Renal cortical epithelial cell (primary cell): ENCODE measurements at regions not wholly inside any gene's neighbourhood (a gene's known extent, or its start where the extent isn't known, plus 50 kb on each side); places are given as distances from the start of the nearest gene placed in this dataset.

Source experiments
- DNase-seq: peaks from one replicate; pipeline ENCODE4 v3.0.0-alpha.2; 2011; ENCODE audit warnings: low read depth

- no peak for DNase-seq
These were observed 930.2 kb downstream of the TFAP2A start for GRCh38 chr6:9484686-9485085.

DNA sequence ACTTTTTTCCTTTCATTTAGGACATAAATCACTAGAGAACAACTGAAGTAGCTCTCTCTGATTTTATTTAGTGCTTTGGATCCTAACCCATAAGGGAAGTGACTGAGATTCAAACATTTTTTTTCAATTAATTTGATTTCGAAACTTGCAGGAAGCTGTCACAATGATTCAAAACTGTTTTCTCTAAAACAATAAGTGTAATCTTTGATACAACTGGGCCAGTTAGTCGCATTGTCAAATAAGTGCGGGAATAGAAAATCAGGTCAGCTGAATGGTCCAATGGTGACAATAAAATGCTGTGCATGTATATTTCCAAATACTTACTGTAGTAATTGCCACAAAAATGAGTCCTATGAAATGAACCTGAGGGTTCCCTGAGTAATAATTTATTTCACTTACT, 930.8 kb downstream of the TFAP2A start:
- no peak for DNase-seq

DNA sequence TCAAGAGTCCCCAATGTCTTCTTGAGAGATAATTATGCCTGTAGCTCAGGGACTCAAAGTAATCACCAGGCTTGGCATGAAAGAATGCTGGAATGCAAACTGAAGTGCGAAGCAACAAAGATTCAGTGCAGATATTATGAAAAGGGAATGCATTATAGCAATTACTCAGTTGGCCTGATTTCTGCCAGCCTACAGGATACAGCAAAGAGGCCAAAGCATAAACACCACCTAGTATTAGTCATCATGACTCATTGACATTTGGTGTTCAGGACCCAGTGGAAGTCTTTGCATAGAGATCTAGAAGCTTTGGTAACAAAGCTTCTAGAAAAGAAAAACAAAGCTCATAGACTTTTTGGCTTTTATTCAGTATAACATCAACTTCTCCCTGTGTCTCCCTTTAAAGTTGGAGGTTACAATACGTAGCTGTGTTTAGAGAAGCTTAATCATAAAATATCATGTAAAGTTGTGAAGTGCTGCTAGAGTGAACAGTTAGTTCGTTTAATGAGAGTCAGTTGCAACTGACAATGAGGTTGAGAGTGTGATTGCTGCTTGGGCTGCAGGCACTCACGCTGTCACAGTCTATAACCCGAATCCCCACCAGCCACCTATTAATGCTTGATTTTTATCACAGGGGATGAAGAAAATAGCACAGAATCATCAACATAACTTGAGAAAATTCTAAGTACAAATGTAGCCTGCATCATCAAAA, 932.7 kb downstream of the TFAP2A start:
- DNase-seq = peak; percentile 99

DNA sequence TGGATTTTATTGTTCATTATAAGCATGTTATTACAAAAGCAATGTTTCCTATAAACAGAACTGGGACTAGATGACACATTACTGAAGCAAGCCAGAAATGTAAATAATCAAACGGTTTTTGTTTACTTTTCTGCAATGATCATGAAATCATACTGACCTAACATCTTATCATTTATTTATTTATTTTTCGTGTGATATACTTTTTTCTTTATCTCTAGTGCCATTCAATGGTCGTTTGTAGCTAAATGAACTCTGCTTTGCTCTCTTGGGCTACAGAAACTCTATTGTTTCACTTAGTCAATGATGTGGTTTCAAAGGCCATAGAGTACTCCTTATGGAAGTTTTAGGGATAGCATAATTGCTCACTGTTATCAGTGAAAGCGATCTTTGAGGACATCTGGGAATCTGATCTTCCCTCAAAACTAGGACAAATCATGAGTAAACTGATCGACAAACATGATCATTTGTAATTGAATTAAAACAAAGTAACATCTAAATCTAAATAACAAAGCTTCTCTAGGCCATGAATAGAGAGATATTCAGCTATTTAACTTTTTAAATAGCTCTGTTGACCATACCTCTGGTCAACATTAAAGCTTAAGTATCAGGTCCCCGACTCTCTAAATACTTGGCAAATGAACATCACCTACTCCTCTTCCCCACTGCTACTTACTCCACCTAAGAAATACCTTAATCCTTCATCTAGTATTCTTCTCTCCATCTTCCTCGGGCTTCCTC, 933.4 kb downstream of the TFAP2A start:
- DNase-seq = no peak

DNA sequence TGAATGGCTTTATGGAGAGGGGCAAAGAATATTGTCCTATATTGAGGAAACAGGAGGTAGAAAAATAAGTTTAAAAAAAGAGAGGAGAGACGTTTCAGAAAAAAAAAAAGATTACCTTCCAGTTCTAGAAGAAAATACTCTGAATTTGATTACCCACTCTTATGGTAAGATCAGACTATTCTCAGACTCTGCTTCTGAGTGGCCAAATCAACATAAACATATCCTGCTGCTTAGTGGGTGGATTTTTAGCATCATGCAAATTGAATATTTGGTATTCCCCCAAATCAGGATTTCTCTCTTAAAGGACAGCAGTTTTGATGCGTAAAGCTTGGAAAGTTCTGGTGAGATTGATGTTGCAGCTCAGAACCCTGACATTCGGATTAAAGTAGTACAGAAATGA, 946.6 kb downstream of the TFAP2A start:
- DNase-seq = no peak

DNA sequence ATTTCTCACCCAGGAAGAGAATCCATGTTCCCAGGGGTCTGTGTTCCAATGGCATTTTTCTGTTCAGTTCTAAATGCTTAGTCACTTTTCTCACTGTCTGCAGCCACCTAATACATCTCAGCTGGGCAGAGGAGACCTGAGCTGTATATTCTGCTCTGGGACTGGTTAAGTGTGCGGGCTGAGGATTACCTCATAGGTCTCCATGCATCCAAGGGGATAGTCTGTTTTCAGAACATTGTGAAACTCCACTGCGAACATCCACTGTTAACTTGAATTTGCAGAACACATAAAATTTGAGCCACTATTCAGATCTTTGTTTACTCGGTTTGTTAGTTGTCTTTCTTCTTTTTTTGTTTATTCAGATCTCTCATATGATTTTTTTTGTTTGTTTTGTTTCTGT, 947.1 kb downstream of the TFAP2A start:
- no peak for DNase-seq

DNA sequence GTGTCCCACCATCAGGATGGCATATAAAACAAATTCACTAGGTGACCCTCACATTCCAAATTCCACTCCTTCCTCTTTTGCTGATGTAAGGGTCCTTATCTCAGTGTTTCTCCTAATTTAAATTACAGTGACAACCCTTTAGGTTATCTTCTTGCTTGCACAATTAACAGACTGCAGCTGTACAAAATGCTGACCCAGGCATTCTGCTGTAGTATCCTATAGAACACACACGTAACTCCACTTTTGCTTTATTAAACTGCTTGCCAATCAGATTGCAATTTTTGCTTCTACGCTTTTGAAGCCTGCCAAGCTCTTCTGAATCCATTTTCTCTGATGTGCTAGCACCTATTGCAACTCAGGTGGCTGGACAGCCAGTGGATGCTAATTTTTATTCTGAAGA, 950.3 kb downstream of the TFAP2A start:
- DNase-seq = no peak

DNA sequence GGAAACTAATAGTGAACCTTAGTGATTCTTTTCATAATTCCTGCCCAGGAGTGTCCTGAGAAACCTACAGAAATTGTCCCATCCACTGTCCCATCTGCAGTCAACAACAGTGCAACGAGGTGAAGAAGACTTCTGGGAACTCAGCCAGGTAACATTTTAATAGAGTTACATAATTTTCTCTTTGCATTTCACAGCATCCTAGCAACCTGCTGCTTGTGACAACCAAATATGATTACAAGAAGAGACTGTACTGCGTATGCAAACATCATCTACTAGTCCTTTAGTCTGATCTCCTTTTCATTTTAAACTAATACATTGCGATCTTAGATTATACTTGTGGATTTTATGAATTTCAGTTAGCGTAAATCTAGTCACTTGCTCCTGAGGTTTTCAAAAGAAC, 951.6 kb downstream of the TFAP2A start:
- no peak for DNase-seq

- no peak for DNase-seq
These were observed 953.7 kb downstream of the TFAP2A start for GRCh38 chr6:9461188-9461587.

- no peak for DNase-seq
These were observed 956.5 kb downstream of the TFAP2A start for GRCh38 chr6:9458424-9458823.

- DNase-seq = no peak
These were observed 958.8 kb downstream of the TFAP2A start for GRCh38 chr6:9455864-9456658.

- no peak for DNase-seq
These were observed 975.1 kb downstream of the TFAP2A start for GRCh38 chr6:9439621-9440330.

DNA sequence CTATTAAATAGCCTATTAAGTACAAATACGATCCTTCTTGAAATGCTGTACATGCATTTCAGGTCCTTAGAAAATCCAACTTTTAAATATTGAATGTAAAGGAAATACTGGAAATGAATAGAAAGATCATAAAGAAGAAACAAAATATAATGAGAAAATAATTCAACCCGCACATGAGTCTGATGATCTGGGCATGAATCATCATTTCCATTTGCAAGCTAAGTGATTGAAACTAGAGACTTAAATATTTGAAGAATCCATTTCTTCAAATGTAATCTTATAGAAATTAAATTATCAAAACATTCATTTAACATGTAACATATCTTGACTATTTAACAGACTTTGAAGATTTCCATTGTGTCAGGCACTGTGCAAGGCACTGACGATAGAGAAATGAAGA, 977.0 kb downstream of the TFAP2A start:
- DNase-seq = no peak

DNA sequence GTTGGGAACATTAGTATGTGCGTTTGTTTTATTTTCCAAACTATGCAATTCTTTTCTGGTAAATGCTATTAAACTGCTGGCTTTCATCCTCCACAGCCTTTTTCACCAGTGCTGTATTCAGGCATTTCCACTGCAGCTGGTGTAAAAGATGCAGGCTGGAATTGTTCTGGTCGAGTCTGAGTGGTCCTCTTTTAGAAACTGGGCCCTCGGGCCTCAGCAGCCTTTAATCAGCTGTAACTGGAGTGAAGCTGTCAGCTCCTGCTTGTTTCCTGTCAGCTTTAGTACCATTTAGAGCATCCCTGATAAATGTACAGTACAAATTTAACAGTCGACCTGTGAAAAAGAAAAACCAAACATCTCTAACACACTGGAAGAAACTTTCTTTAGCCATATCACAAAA, 979.6 kb downstream of the TFAP2A start:
- DNase-seq = no peak

DNA sequence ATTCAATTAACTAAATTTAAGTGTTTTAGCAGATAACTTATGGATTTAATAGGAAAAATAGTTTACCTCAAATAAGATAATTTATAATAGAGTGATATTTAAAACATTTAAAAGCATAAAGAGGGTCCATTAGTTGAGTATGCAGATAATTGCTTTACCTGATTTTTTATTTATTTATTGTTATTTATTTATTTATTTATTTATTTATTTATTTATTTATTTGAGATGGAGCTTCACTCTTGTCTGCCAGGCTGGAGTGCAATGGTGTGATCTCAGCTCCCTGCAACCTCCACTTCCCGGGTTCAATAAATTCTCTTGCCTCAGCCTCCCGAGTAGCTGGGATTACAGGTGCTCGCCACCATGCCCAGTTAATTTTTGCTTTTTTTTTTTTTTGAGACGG, 982.9 kb downstream of the TFAP2A start:
- no peak for DNase-seq

DNA sequence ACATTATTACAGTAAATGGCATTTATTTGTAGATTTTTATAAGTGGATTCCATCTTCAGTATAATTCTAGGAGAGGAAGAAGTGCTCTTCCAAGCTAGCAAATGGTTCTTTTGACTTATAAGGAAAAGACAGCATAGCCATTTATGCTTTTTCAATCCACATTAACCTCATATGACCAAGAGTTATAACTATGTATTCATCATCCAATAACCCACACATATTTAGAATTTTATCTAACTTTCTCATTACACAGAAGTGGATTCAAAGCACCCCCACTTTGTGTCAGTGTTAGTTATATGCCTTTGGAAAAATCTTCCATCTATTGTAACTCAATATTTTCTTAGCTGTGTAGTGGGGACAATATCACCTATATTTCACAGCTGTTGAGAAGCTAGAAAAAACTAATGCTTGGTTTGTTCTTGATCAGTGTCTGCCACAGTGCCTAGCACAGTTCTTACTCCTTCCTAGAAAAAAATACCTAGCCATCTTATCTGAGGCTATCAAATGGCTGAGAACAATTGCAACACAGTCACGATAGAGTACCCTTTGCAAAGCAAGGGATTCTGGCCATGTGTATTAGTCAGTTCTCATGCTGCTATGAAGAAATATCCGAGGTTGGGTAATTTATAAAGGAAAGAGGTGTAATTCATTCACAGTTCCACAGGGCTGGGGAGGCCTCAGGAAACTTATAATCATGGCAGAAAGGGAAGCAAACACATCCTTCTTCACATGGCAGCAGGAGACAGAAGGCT, 986.3 kb downstream of the TFAP2A start:
- DNase-seq = peak; percentile 10

DNA sequence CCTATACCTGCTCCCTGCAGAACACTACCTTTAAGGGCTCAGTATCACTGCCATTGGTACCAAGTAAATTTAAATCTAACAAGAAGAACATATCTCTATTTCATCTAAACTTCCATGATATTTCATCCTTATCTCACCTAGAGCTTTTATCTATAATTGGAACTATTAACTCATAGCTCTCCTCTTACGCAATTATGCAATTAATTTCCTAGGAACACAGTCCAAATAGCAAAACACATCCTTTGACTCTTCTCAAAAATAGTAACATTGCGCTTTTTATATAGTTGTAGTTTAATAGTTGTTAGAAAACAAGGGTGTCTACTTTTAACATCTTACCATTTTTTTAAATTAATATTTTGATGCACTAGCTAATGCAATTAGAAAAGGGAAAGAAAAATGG, 986.8 kb upstream of the SLC35B3 start:
- DNase-seq = no peak

- no peak for DNase-seq
These were observed 985.1 kb upstream of the SLC35B3 start for GRCh38 chr6:9420316-9421015.

GRCh38 chr6:9417400-9417799, 982.1 kb upstream of the SLC35B3 start:
- DNase-seq = no peak

DNA sequence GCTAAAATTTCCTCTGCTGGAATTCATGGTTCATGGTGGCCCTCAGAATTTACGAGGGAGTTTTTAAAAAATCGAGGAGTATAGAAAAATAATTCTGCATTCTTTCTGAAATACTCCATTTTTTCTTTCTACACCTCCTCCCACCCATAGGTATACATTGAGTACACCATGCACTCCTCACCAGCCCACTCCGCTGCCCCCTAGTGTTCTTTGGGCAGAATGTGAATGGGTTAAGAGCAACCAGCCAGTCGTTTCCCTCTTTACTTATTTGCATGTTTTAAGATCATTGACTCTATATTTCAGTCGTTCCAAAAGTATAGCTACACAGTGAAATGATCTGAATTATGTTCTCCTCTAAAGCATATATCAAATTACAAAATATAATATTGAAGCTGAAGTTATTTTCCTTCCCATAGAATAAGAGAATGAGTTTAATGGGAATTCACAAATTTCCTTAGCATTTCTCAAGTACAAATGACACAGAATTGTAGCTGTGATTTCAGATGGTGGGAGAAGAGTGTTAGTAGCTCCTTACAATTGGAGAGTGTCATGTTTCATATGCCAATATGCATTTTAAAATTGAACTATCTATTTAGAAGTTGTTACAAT, 977.7 kb upstream of the SLC35B3 start:
- DNase-seq = peak; percentile 9
